OCI-LY1 (cell line): ENCODE measurements at regions not wholly inside any gene's neighbourhood (a gene's known extent, or its start where the extent isn't known, plus 50 kb on each side); places are given as distances from the start of the nearest gene placed in this dataset.

Source experiments
- EZH2 ChIP-seq: fragments of 200-600 bp; sonication (generic), shearing (Covaris generic); IDR thresholded peaks from 2 replicates; pipeline ENCODE4 v1.8.0; 2017; ENCODE audit warnings: borderline replicate concordance, mixed run types, mild to moderate bottlenecking, antibody characterized with exemption, low read length, moderate library complexity, mixed read lengths
- TF ChIP-seq, protein P1 (sequence below): fragments of 200-600 bp; sonication (generic), shearing (Covaris generic); IDR thresholded peaks from 2 replicates; pipeline ENCODE4 v1.5.1; 2017; ENCODE audit warnings: mild to moderate bottlenecking, antibody characterized with exemption, low read length, moderate library complexity, mixed read lengths

DNA sequence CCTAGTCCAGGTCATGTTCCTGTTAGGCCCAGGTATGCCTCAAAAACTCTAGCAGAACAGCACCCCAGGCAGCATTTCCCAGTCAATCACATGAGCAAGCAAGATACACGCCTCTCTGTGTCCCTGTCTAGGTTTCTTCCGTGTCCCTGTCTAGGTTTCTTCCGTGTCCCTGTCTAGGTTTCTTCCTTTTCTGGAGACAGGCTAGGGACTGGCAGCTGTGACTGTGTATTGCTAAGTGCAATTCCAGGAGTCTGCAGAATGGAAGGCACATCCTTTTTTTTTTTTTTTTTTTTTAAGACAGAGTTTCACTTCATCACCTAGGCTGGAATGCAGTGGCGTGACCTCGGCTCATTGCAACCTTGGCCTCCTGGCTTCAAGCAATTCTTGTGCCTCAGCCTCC, 77.6 kb downstream of the SETD4 start:
- TF ChIP-seq, protein P1, sequence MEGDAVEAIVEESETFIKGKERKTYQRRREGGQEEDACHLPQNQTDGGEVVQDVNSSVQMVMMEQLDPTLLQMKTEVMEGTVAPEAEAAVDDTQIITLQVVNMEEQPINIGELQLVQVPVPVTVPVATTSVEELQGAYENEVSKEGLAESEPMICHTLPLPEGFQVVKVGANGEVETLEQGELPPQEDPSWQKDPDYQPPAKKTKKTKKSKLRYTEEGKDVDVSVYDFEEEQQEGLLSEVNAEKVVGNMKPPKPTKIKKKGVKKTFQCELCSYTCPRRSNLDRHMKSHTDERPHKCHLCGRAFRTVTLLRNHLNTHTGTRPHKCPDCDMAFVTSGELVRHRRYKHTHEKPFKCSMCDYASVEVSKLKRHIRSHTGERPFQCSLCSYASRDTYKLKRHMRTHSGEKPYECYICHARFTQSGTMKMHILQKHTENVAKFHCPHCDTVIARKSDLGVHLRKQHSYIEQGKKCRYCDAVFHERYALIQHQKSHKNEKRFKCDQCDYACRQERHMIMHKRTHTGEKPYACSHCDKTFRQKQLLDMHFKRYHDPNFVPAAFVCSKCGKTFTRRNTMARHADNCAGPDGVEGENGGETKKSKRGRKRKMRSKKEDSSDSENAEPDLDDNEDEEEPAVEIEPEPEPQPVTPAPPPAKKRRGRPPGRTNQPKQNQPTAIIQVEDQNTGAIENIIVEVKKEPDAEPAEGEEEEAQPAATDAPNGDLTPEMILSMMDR = no peak
- TF ChIP-seq EZH2 = no peak
